GM23338 (cell line): ENCODE measurements at regions not wholly inside any gene's neighbourhood (a gene's known extent, or its start where the extent isn't known, plus 50 kb on each side); places are given as distances from the start of the nearest gene placed in this dataset.

Source experiments
- ATAC-seq: fragments of 200-7000 bp; cut with Tn5 transposase; 3 replicates; pipeline ENCODE4 v1.9.1; 2020
- DNase-seq: peaks from one replicate; pipeline ENCODE4 v3.0.0-alpha.2; 2015; ENCODE audit warnings: low spot score
- H2AFZ ChIP-seq: fragments of 200-600 bp; sonication (generic); 2 replicates; pipeline ENCODE4 v1.8.0; 2016; ENCODE audit warnings: antibody characterized with exemption, mild to moderate bottlenecking, moderate library complexity
- H3F3A ChIP-seq: fragments of 200-600 bp; sonication (generic); replicated peaks from 2 replicates; pipeline ENCODE4 v1.8.0; 2017; ENCODE audit warnings: antibody characterized with exemption, mixed run types, low read depth
- H3K27ac ChIP-seq: fragments of 200-600 bp; sonication (generic); 2 replicates; pipeline ENCODE4 v1.6.1; 2016; ENCODE audit warnings: low read depth
- H3K27me3 ChIP-seq: fragments of 200-600 bp; sonication (generic); 2 replicates; pipeline ENCODE4 v1.8.0; 2016; ENCODE audit warnings: mild to moderate bottlenecking, mixed run types, moderate library complexity; ENCODE audit not compliant: insufficient read depth
- H3K36me3 ChIP-seq: fragments of 200-600 bp; sonication (generic); 2 replicates; pipeline ENCODE4 v1.8.0; 2016; ENCODE audit warnings: mild to moderate bottlenecking; ENCODE audit not compliant: insufficient read depth
- H3K4me1 ChIP-seq: fragments of 200-600 bp; sonication (generic); 2 replicates; pipeline ENCODE4 v1.8.0; 2016; ENCODE audit warnings: mild to moderate bottlenecking, moderate library complexity; ENCODE audit not compliant: insufficient read depth
- H3K4me2 ChIP-seq: fragments of 200-600 bp; sonication (generic); 2 replicates; pipeline ENCODE4 v1.7.1; 2017; ENCODE audit warnings: mixed run types
- H3K4me3 ChIP-seq: fragments of 200-600 bp; sonication (generic); 2 replicates; pipeline ENCODE4 v1.6.1; 2016; ENCODE audit warnings: mixed run types
- H3K79me2 ChIP-seq: fragments of 200-600 bp; sonication (generic); replicated peaks from 2 replicates; pipeline ENCODE4 v1.8.0; 2017; ENCODE audit warnings: mild to moderate bottlenecking; ENCODE audit not compliant: insufficient read depth
- H3K9me2 ChIP-seq: fragments of 200-600 bp; sonication (generic); 2 replicates; pipeline ENCODE4 v1.8.0; 2017; ENCODE audit not compliant: insufficient read depth
- H4K20me1 ChIP-seq: fragments of 200-600 bp; sonication (generic); replicated peaks from 2 replicates; pipeline ENCODE4 v1.8.0; 2017; ENCODE audit warnings: mild to moderate bottlenecking; ENCODE audit not compliant: insufficient read depth
- H3K27ac Mint-ChIP-seq: 2 replicates; pipeline ENCODE4 v1.8.0; 2020; ENCODE audit warnings: inconsistent platforms, mild to moderate bottlenecking, moderate library complexity, mixed read lengths
- H3K27me3 Mint-ChIP-seq: 3 replicates; pipeline ENCODE4 v1.8.0; 2022; ENCODE audit warnings: low read depth, mild to moderate bottlenecking, moderate library complexity, mixed read lengths, inconsistent platforms; ENCODE audit not compliant: insufficient read depth, poor library complexity
- H3K36me3 Mint-ChIP-seq: 3 replicates; pipeline ENCODE4 v1.8.0; 2021; ENCODE audit warnings: low read depth, mild to moderate bottlenecking, inconsistent platforms, moderate library complexity, mixed read lengths
- H3K4me1 Mint-ChIP-seq: 3 replicates; pipeline ENCODE4 v1.8.0; 2020; ENCODE audit warnings: mild to moderate bottlenecking, inconsistent platforms, mixed read lengths
- H3K4me3 Mint-ChIP-seq: 3 replicates; pipeline ENCODE4 v1.8.0; 2021; ENCODE audit warnings: moderate library complexity, mild to moderate bottlenecking, inconsistent platforms, mixed read lengths
- H3K9me3 Mint-ChIP-seq: 3 replicates; pipeline ENCODE4 v1.8.0; 2020; ENCODE audit warnings: moderate library complexity, mild to moderate bottlenecking, inconsistent platforms, mixed read lengths
- CREB1 ChIP-seq: fragments of 250-450 bp; sonication (Bioruptor Pico); IDR thresholded peaks from 2 replicates; pipeline ENCODE4 v1.5.0; 2020; ENCODE audit warnings: low read depth, mild to moderate bottlenecking, moderate library complexity
- NANOG ChIP-seq: IDR thresholded peaks from 2 replicates; pipeline ENCODE4 v1.6.1; 2016; ENCODE audit warnings: antibody characterized with exemption, borderline replicate concordance
- POLR2AphosphoS5 ChIP-seq: IDR thresholded peaks from 2 replicates; pipeline ENCODE4 v1.6.1; 2016; ENCODE audit warnings: antibody characterized with exemption, low read depth
- ZNF331 ChIP-seq: fragments of 250-450 bp; sonication (Bioruptor Pico); IDR thresholded peaks from 2 replicates; pipeline ENCODE4 v1.5.0; 2020; ENCODE audit warnings: low read depth, mild to moderate bottlenecking, moderate library complexity
- TF ChIP-seq, protein P1 (sequence below): fragments of 250-450 bp; sonication (Bioruptor Pico); IDR thresholded peaks from 2 replicates; pipeline ENCODE4 v1.5.0; 2020; ENCODE audit warnings: mild to moderate bottlenecking, moderate library complexity

DNA sequence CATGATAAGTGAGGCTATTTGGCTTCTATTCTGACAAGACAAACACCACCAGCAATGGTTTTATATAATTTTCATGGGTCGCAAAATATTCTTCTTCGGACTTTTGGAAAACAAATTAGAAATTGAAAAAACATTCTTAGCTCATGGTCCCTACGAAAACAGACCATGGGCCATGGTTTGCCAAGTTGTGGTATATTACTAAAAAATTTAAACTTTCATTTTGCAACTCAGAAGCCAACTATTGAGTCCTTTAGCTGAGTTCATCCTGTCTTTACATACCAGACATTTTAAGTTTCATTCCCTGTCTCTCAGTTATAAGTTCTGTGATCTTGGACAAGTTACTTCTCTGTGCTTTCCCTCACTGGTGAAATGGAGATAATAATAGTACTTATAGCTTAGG, 198.1 kb downstream of the CSNK1G3 start (continued):
- TF ChIP-seq, protein P1, sequence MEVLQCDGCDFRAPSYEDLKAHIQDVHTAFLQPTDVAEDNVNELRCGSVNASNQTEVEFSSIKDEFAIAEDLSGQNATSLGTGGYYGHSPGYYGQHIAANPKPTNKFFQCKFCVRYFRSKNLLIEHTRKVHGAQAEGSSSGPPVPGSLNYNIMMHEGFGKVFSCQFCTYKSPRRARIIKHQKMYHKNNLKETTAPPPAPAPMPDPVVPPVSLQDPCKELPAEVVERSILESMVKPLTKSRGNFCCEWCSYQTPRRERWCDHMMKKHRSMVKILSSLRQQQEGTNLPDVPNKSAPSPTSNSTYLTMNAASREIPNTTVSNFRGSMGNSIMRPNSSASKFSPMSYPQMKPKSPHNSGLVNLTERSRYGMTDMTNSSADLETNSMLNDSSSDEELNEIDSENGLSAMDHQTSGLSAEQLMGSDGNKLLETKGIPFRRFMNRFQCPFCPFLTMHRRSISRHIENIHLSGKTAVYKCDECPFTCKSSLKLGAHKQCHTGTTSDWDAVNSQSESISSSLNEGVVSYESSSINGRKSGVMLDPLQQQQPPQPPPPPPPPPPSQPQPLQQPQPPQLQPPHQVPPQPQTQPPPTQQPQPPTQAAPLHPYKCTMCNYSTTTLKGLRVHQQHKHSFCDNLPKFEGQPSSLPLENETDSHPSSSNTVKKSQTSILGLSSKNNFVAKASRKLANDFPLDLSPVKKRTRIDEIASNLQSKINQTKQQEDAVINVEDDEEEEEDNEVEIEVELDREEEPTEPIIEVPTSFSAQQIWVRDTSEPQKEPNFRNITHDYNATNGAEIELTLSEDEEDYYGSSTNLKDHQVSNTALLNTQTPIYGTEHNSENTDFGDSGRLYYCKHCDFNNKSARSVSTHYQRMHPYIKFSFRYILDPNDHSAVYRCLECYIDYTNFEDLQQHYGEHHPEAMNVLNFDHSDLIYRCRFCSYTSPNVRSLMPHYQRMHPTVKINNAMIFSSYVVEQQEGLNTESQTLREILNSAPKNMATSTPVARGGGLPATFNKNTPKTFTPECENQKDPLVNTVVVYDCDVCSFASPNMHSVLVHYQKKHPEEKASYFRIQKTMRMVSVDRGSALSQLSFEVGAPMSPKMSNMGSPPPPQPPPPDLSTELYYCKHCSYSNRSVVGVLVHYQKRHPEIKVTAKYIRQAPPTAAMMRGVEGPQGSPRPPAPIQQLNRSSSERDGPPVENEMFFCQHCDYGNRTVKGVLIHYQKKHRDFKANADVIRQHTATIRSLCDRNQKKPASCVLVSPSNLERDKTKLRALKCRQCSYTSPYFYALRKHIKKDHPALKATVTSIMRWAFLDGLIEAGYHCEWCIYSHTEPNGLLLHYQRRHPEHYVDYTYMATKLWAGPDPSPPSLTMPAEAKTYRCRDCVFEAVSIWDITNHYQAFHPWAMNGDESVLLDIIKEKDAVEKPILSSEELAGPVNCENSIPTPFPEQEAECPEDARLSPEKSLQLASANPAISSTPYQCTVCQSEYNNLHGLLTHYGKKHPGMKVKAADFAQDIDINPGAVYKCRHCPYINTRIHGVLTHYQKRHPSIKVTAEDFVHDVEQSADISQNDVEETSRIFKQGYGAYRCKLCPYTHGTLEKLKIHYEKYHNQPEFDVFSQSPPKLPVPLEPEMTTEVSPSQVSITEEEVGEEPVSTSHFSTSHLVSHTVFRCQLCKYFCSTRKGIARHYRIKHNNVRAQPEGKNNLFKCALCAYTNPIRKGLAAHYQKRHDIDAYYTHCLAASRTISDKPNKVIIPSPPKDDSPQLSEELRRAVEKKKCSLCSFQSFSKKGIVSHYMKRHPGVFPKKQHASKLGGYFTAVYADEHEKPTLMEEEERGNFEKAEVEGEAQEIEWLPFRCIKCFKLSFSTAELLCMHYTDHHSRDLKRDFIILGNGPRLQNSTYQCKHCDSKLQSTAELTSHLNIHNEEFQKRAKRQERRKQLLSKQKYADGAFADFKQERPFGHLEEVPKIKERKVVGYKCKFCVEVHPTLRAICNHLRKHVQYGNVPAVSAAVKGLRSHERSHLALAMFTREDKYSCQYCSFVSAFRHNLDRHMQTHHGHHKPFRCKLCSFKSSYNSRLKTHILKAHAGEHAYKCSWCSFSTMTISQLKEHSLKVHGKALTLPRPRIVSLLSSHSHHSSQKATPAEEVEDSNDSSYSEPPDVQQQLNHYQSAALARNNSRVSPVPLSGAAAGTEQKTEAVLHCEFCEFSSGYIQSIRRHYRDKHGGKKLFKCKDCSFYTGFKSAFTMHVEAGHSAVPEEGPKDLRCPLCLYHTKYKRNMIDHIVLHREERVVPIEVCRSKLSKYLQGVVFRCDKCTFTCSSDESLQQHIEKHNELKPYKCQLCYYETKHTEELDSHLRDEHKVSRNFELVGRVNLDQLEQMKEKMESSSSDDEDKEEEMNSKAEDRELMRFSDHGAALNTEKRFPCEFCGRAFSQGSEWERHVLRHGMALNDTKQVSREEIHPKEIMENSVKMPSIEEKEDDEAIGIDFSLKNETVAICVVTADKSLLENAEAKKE (CRISPR knock-in tag), result no peak
- no peak for TF ChIP-seq ZNF331 (CRISPR knock-in tag)
- no peak for TF ChIP-seq CREB1 (CRISPR knock-in tag)
- TF ChIP-seq POLR2AphosphoS5, result no peak

- Histone ChIP-seq H3K79me2 (no peaks in the 10 kb centered on the region), H3F3A (no peaks in the 10 kb centered on the region), H3K4me2 (no peak overlapping the region), H3K4me3 (no peak overlapping the region), H3K4me1 (no peaks in the 10 kb centered on the region), H3K9me2 (peaks cover 3% of the 10 kb centered on the region), H3K27me3 (no peaks in the 10 kb centered on the region), H3K27ac (no peak overlapping the region), H3K36me3 (no peaks in the 10 kb centered on the region), H2AFZ (peak overlapping the region; percentile 91), H4K20me1 (no peaks in the 10 kb centered on the region)
- Mint-ChIP-seq H3K4me1 (no peaks in the 10 kb centered on the region), H3K27ac (no peak overlapping the region), H3K4me3 (no peak overlapping the region), H3K36me3 (no peaks in the 10 kb centered on the region), H3K9me3 (no peaks in the 10 kb centered on the region; the same call in 1 of the 3 replicates), H3K27me3 (no peaks in the 10 kb centered on the region)
- ATAC-seq (no peak), DNase-seq (no peak)
- no peak for TF ChIP-seq NANOG
- TF ChIP-seq POLR2AphosphoS5, result no peak
Measured at GRCh38 chr5:123709422-123709821, 197.4 kb downstream of the CSNK1G3 start.
